ENCODE measurements at regions not wholly inside any gene's neighbourhood (a gene's known extent, or its start where the extent isn't known, plus 50 kb on each side); places are given as distances from the start of the nearest gene placed in this dataset.
"Not testable (repeated sequence)": the region's sequence is repeated elsewhere in the genome, so short reads cannot be mapped to it uniquely, and the experiment has no call there.

- H3K36me3 ChIP-seq (ENCODE audit: control insufficient read depth in 4 of 4, insufficient read depth in 4 of 4, low read length in 4 of 4) = no peaks in the 10 kb centered on the region
- H3K27me3 ChIP-seq (ENCODE audit: control insufficient read depth in 3 of 3, insufficient read depth in 3 of 3, low read length in 2 of 3) = peaks cover 4 to 20% (median 9%) of the 10 kb centered on the region in 3 donors
- peaks cover 0 to 11% (median 0%) of the 10 kb centered on the region in 4 donors for H3K9me3 ChIP-seq (ENCODE audit: control insufficient read depth in 4 of 4, insufficient read depth in 3 of 4, low read length in 3 of 4)
- no peak overlapping the region for H3K9ac ChIP-seq (ENCODE audit: insufficient read depth in 1 of 2, low read length in 2 of 2)
- ATAC-seq (ENCODE audit: insufficient read depth, low FRiP score) (no peak), DNase-seq (peak in 1 of 3 donors; percentile 2)
- no peak overlapping the region for H3K4me3 ChIP-seq
- no peak for TF ChIP-seq CTCF (IDR thresholded peaks at IDR 0.05; ENCODE audit: control extremely low read depth, extremely low read depth)
- peaks cover 0 to 5% (median 0%) of the 10 kb centered on the region in 5 donors for H3K4me1 ChIP-seq (ENCODE audit: control insufficient read depth in 5 of 5, insufficient read depth in 5 of 5, low read length in 5 of 5)
- no peak overlapping the region for H3K27ac ChIP-seq (ENCODE audit: low read depth in 1 of 2, low read length in 1 of 2)
- 57 to 66% methylated on average over 3 of the region's 3 CpGs for WGBS, 2 donors
These were observed 510.7 kb upstream of the ZNF337 start for GRCh38 chr20:26207237-26207966.

- Histone ChIP-seq H3K9ac (ENCODE audit: insufficient read depth in 1 of 2, low read length in 2 of 2) (no peak overlapping the region), H3K27me3 (ENCODE audit: control insufficient read depth in 3 of 3, insufficient read depth in 3 of 3, low read length in 2 of 3) (peaks cover 4 to 20% (median 9%) of the 10 kb centered on the region in 3 donors), H3K9me3 (ENCODE audit: control insufficient read depth in 4 of 4, insufficient read depth in 3 of 4, low read length in 3 of 4) (peaks cover 0 to 11% (median 2%) of the 10 kb centered on the region in 4 donors), H3K36me3 (ENCODE audit: control insufficient read depth in 4 of 4, insufficient read depth in 4 of 4, low read length in 4 of 4) (no peaks in the 10 kb centered on the region), H3K4me3 (no peak overlapping the region), H3K27ac (ENCODE audit: low read depth in 1 of 2, low read length in 1 of 2) (no peak overlapping the region), H3K4me1 (ENCODE audit: control insufficient read depth in 5 of 5, insufficient read depth in 5 of 5, low read length in 5 of 5) (peaks cover 0 to 5% (median 0%) of the 10 kb centered on the region in 5 donors)
- ATAC-seq (ENCODE audit: insufficient read depth, low FRiP score) = no peak
- TF ChIP-seq CTCF (IDR thresholded peaks at IDR 0.05; ENCODE audit: control extremely low read depth, extremely low read depth) = no peak
- WGBS, 2 donors = 2 to 69% methylated on average over 1 of the region's 1 CpG
- DNase-seq = no peak
These were observed 508.7 kb upstream of the ZNF337 start for GRCh38 chr20:26205350-26205749.

GRCh38 chr20:26201026-26201425, 504.4 kb upstream of the ZNF337 start:
- not testable (repeated sequence) for DNase-seq; H3K27ac ChIP-seq (ENCODE audit: low read depth in 1 of 2, low read length in 1 of 2); H3K36me3 ChIP-seq (ENCODE audit: control insufficient read depth in 4 of 4, insufficient read depth in 4 of 4, low read length in 4 of 4); H3K4me1 ChIP-seq (ENCODE audit: control insufficient read depth in 5 of 5, insufficient read depth in 5 of 5, low read length in 5 of 5); H3K4me3 ChIP-seq; H3K9me3 ChIP-seq (ENCODE audit: control insufficient read depth in 4 of 4, insufficient read depth in 3 of 4, low read length in 3 of 4); H3K27me3 ChIP-seq (ENCODE audit: control insufficient read depth in 3 of 3, insufficient read depth in 3 of 3, low read length in 2 of 3); H3K9ac ChIP-seq (ENCODE audit: insufficient read depth in 1 of 2, low read length in 2 of 2); ATAC-seq (ENCODE audit: insufficient read depth, low FRiP score)

- H3K27me3 ChIP-seq (ENCODE audit: control insufficient read depth in 3 of 3, insufficient read depth in 3 of 3, low read length in 2 of 3); H3K36me3 ChIP-seq (ENCODE audit: control insufficient read depth in 4 of 4, insufficient read depth in 4 of 4, low read length in 4 of 4); ATAC-seq (ENCODE audit: insufficient read depth, low FRiP score); DNase-seq; H3K9me3 ChIP-seq (ENCODE audit: control insufficient read depth in 4 of 4, insufficient read depth in 3 of 4, low read length in 3 of 4); H3K9ac ChIP-seq (ENCODE audit: insufficient read depth in 1 of 2, low read length in 2 of 2); H3K4me3 ChIP-seq; H3K4me1 ChIP-seq (ENCODE audit: control insufficient read depth in 5 of 5, insufficient read depth in 5 of 5, low read length in 5 of 5); H3K27ac ChIP-seq (ENCODE audit: low read depth in 1 of 2, low read length in 1 of 2): not testable (repeated sequence)
- WGBS, 2 donors = 79 to 87% methylated on average over 3 of the region's 3 CpGs
These were observed 490.7 kb upstream of the ZNF337 start for GRCh38 chr20:26187329-26187728.

GRCh38 chr20:26183720-26184119, 487.1 kb upstream of the ZNF337 start:
- H3K4me1 ChIP-seq (ENCODE audit: control insufficient read depth in 5 of 5, insufficient read depth in 5 of 5, low read length in 5 of 5); H3K27ac ChIP-seq (ENCODE audit: low read depth in 1 of 2, low read length in 1 of 2); H3K27me3 ChIP-seq (ENCODE audit: control insufficient read depth in 3 of 3, insufficient read depth in 3 of 3, low read length in 2 of 3); ATAC-seq (ENCODE audit: insufficient read depth, low FRiP score); DNase-seq; H3K9me3 ChIP-seq (ENCODE audit: control insufficient read depth in 4 of 4, insufficient read depth in 3 of 4, low read length in 3 of 4); H3K36me3 ChIP-seq (ENCODE audit: control insufficient read depth in 4 of 4, insufficient read depth in 4 of 4, low read length in 4 of 4); H3K9ac ChIP-seq (ENCODE audit: insufficient read depth in 1 of 2, low read length in 2 of 2); H3K4me3 ChIP-seq: not testable (repeated sequence)
- 95 to 99% methylated on average over 2 of the region's 2 CpGs for WGBS, 2 donors

- H3K4me3 ChIP-seq; ATAC-seq (ENCODE audit: insufficient read depth, low FRiP score); H3K27ac ChIP-seq (ENCODE audit: low read depth in 1 of 2, low read length in 1 of 2); H3K4me1 ChIP-seq (ENCODE audit: control insufficient read depth in 5 of 5, insufficient read depth in 5 of 5, low read length in 5 of 5); H3K27me3 ChIP-seq (ENCODE audit: control insufficient read depth in 3 of 3, insufficient read depth in 3 of 3, low read length in 2 of 3); H3K9me3 ChIP-seq (ENCODE audit: control insufficient read depth in 4 of 4, insufficient read depth in 3 of 4, low read length in 3 of 4); DNase-seq; H3K9ac ChIP-seq (ENCODE audit: insufficient read depth in 1 of 2, low read length in 2 of 2); H3K36me3 ChIP-seq (ENCODE audit: control insufficient read depth in 4 of 4, insufficient read depth in 4 of 4, low read length in 4 of 4): not testable (repeated sequence)
- WGBS, 2 donors = 66 to 82% methylated on average over 2 of the region's 2 CpGs
These were observed 484.7 kb upstream of the ZNF337 start for GRCh38 chr20:26181364-26181763.

- not testable (repeated sequence) for ATAC-seq (ENCODE audit: insufficient read depth, low FRiP score); H3K36me3 ChIP-seq (ENCODE audit: control insufficient read depth in 4 of 4, insufficient read depth in 4 of 4, low read length in 4 of 4); H3K27ac ChIP-seq (ENCODE audit: low read depth in 1 of 2, low read length in 1 of 2); H3K4me3 ChIP-seq; H3K27me3 ChIP-seq (ENCODE audit: control insufficient read depth in 3 of 3, insufficient read depth in 3 of 3, low read length in 2 of 3); H3K4me1 ChIP-seq (ENCODE audit: control insufficient read depth in 5 of 5, insufficient read depth in 5 of 5, low read length in 5 of 5); DNase-seq; H3K9me3 ChIP-seq (ENCODE audit: control insufficient read depth in 4 of 4, insufficient read depth in 3 of 4, low read length in 3 of 4); H3K9ac ChIP-seq (ENCODE audit: insufficient read depth in 1 of 2, low read length in 2 of 2)
These were observed 475.2 kb upstream of the ZNF337 start for GRCh38 chr20:26171875-26172274.
